NCI-H187 (cell line): ENCODE measurements at regions not wholly inside any gene's neighbourhood (a gene's known extent, or its start where the extent isn't known, plus 50 kb on each side); places are given as distances from the start of the nearest gene placed in this dataset.
A peak's percentile ranks its signal among the peaks of the same experiment; 100 is the strongest.
"Not testable (repeated sequence)": the region's sequence is repeated elsewhere in the genome, so short reads cannot be mapped to it uniquely, and the experiment has no call there.

Experiments
- DNase-seq, 2 experiments: peaks; one replicate each; lab custom pipeline; 2025; lab: John Stamatoyannopoulos, UW

GRCh38 chr1:95297906-95298305 lies 63.9 kb downstream of the RWDD3 start:
- DNase-seq: not testable (repeated sequence)

GRCh38 chr1:95301091-95301490 lies 67.1 kb downstream of the RWDD3 start:
- no peak for DNase-seq

GRCh38 chr1:95301614-95302013 lies 67.6 kb downstream of the RWDD3 start:
- DNase-seq: no peak

- DNase-seq: no peak
Measured at GRCh38 chr1:95304803-95305202, 70.8 kb downstream of the RWDD3 start.

- no peak for DNase-seq
Measured at GRCh38 chr1:95308276-95309030, 74.4 kb downstream of the RWDD3 start.

GRCh38 chr1:95309031-95309471 lies 75.0 kb downstream of the RWDD3 start:
- DNase-seq: peak; percentile 4 to 6

- no peak for DNase-seq
Measured at GRCh38 chr1:95311014-95311413, 77.0 kb downstream of the RWDD3 start.

GRCh38 chr1:95311762-95312161 lies 77.8 kb downstream of the RWDD3 start:
- no peak for DNase-seq

- DNase-seq: no peak
Measured at GRCh38 chr1:95312181-95312580, 78.2 kb downstream of the RWDD3 start.

- DNase-seq: no peak
Measured at GRCh38 chr1:95313527-95313926, 79.5 kb downstream of the RWDD3 start.

GRCh38 chr1:95321531-95321930 lies 87.5 kb downstream of the RWDD3 start:
- no peak for DNase-seq

GRCh38 chr1:95323123-95323522 lies 89.1 kb downstream of the RWDD3 start:
- no peak for DNase-seq

- DNase-seq: no peak
Measured at GRCh38 chr1:95325349-95325748, 91.3 kb downstream of the RWDD3 start.

GRCh38 chr1:95326023-95326422 lies 92.0 kb downstream of the RWDD3 start:
- no peak for DNase-seq

- no peak for DNase-seq
Measured at GRCh38 chr1:95332754-95333153, 98.7 kb downstream of the RWDD3 start.

GRCh38 chr1:95339377-95339776 lies 105.4 kb downstream of the RWDD3 start:
- no peak for DNase-seq

- no peak for DNase-seq
Measured at GRCh38 chr1:95340061-95340460, 106.1 kb downstream of the RWDD3 start.

GRCh38 chr1:95352767-95353166 lies 118.8 kb downstream of the RWDD3 start:
- peak; percentile 70 to 85 for DNase-seq

- DNase-seq: no peak
Measured at GRCh38 chr1:95353194-95353593, 119.2 kb downstream of the RWDD3 start.

GRCh38 chr1:95364546-95364945 lies 130.5 kb downstream of the RWDD3 start:
- DNase-seq: no peak

- no peak for DNase-seq
Measured at GRCh38 chr1:95366498-95366897, 132.5 kb downstream of the RWDD3 start.

- DNase-seq: no peak
Measured at GRCh38 chr1:95368178-95368577, 134.2 kb downstream of the RWDD3 start.

GRCh38 chr1:95369985-95370690 lies 136.1 kb downstream of the RWDD3 start:
- DNase-seq: no peak
